ENCODE measurements at regions not wholly inside any gene's neighbourhood (a gene's known extent, or its start where the extent isn't known, plus 50 kb on each side); places are given as distances from the start of the nearest gene placed in this dataset.

DNA sequence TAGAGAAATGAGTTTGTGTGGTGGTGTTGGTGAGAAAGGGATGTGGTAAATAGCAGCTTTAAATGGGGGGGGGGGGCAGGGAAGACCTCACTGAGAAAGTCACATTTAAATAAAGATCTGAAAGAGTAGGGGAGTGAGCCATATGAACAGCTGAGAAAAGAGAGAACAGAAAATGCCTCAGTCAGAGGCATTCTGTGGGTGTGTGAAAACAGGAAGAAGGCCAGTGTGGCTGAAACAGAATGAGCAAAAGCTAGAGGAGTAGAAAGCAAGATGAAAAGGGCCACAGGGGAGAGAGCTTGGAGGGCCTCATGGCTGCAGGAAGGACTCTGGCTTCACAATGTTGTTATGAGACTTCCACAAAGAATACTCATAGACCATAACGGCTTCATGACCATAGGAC, 783.3 kb downstream of the ZPLD1 start:
- TF ChIP-seq, protein P1, sequence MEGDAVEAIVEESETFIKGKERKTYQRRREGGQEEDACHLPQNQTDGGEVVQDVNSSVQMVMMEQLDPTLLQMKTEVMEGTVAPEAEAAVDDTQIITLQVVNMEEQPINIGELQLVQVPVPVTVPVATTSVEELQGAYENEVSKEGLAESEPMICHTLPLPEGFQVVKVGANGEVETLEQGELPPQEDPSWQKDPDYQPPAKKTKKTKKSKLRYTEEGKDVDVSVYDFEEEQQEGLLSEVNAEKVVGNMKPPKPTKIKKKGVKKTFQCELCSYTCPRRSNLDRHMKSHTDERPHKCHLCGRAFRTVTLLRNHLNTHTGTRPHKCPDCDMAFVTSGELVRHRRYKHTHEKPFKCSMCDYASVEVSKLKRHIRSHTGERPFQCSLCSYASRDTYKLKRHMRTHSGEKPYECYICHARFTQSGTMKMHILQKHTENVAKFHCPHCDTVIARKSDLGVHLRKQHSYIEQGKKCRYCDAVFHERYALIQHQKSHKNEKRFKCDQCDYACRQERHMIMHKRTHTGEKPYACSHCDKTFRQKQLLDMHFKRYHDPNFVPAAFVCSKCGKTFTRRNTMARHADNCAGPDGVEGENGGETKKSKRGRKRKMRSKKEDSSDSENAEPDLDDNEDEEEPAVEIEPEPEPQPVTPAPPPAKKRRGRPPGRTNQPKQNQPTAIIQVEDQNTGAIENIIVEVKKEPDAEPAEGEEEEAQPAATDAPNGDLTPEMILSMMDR (IDR thresholded peaks at IDR 0.05): no peak
- TF ChIP-seq JUNB (IDR thresholded peaks at IDR 0.05) (no peak), POLR2A (IDR thresholded peaks at IDR 0.05; ENCODE audit: low read length) (no peak), CHD2 (IDR thresholded peaks at IDR 0.05; ENCODE audit: low read length, partially characterized antibody) (no peak), NR3C1 (IDR thresholded peaks at IDR 0.05) (no peak), BHLHE40 (IDR thresholded peaks at IDR 0.05; ENCODE audit: low read depth, low read length) (no peak), SREBF2 (IDR thresholded peaks at IDR 0.05) (no peak), EHF (CRISPR knock-in tag; IDR thresholded peaks at IDR 0.05) (no peak), ZFP36 (IDR thresholded peaks at IDR 0.05; ENCODE audit: borderline replicate concordance, partially characterized antibody) (no peak), KDM1A (IDR thresholded peaks at IDR 0.05; ENCODE audit: low read depth) (no peak)
- TF ChIP-seq, protein P2, sequence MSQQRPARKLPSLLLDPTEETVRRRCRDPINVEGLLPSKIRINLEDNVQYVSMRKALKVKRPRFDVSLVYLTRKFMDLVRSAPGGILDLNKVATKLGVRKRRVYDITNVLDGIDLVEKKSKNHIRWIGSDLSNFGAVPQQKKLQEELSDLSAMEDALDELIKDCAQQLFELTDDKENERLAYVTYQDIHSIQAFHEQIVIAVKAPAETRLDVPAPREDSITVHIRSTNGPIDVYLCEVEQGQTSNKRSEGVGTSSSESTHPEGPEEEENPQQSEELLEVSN (IDR thresholded peaks at IDR 0.05; ENCODE audit: borderline replicate concordance, low read depth): no peak
- TF ChIP-seq, protein P3, sequence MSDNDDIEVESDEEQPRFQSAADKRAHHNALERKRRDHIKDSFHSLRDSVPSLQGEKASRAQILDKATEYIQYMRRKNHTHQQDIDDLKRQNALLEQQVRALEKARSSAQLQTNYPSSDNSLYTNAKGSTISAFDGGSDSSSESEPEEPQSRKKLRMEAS (IDR thresholded peaks at IDR 0.05): no peak

Data from A549 (cell line).